ENCODE measurements at regions not wholly inside any gene's neighbourhood (a gene's known extent, or its start where the extent isn't known, plus 50 kb on each side); places are given as distances from the start of the nearest gene placed in this dataset.

DNA sequence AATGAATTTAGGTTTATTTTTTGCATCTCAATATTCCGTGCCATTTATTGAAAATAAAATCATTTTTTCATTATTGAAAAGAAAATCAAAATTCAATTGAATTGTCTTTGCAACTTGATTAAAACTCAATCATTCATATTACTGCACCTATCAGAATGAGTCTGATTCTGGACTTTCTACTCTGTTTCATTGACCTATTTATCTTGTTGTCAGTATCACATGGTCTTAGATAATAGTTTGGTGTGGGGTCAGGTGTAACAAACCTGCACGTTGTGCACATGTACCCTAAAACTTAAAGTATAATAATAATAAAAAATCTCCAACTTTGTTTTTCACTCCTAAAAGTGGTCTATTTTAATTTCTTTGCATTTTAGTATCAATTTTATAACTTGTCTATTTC lies 422.9 kb downstream of the RAD51AP2 start:
- Histone ChIP-seq H3K4me1 (ENCODE audit: control insufficient read depth in 1 of 2, insufficient read depth in 2 of 2, low read length in 2 of 2) (no peaks in the 10 kb centered on the region), H3K79me2 (ENCODE audit: insufficient read depth, low read length) (no peaks in the 10 kb centered on the region), H3K9me2 (ENCODE audit: insufficient read depth) (no peaks in the 10 kb centered on the region), H3K27ac (ENCODE audit: low read depth, low read length) (no peak overlapping the region), H3K4me2 (ENCODE audit: low read length) (no peak overlapping the region), H3K9ac (ENCODE audit: low read length) (no peak overlapping the region), H3K4me3 (replicated peaks in 1 of 2; ENCODE audit: low read depth in 1 of 2, low read length in 2 of 2) (no peak overlapping the region), H3K36me3 (ENCODE audit: control insufficient read depth in 1 of 2, insufficient read depth in 2 of 2, low read length in 2 of 2) (no peaks in the 10 kb centered on the region), H3K27me3 (ENCODE audit: insufficient read depth, low read length) (peaks cover 9% of the 10 kb centered on the region; the same call in 1 of the 2 replicates), H2AFZ (ENCODE audit: low read depth, low read length, poor library complexity, severe bottlenecking) (no peak overlapping the region), H4K20me1 (ENCODE audit: insufficient read depth) (no peaks in the 10 kb centered on the region), H3K9me3 (ENCODE audit: control insufficient read depth in 1 of 2, insufficient read depth in 1 of 2, low read depth in 1 of 2, low read length in 2 of 2) (no peaks in the 10 kb centered on the region)
- POLR2A ChIA-PET, result no interaction called here
- TF ChIP-seq, protein P1, sequence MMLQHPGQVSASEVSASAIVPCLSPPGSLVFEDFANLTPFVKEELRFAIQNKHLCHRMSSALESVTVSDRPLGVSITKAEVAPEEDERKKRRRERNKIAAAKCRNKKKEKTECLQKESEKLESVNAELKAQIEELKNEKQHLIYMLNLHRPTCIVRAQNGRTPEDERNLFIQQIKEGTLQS (IDR thresholded peaks at IDR 0.05), result no peak
- TF ChIP-seq POLR2A (IDR thresholded peaks at IDR 0.05; ENCODE audit: borderline replicate concordance, extremely low read depth, insufficient read depth, insufficient read length) (no peak), ZFX (IDR thresholded peaks at IDR 0.05) (no peak), ZNF274 (IDR thresholded peaks at IDR 0.05; ENCODE audit: low read depth, low read length) (no peak), POLR2AphosphoS5 (IDR thresholded peaks at IDR 0.05; ENCODE audit: low read depth, low read length) (no peak)
- intact Hi-C loops (cut with micrococcal nuclease), result no loop called here
- ATAC-seq, result no peak
- CTCF ChIA-PET, result no interaction called here
- no peak for DNase-seq (ENCODE audit: low read depth, low spot score)
- RAD21 ChIA-PET (ENCODE audit: low non-redundant PET in 1 of 2, low total read pairs in 2 of 2, uncharacterized antibody in 2 of 2, unreplicated experiment in 2 of 2), result no interaction called here
- BruUV-seq (replicated peaks), result no TSS peak

DNA sequence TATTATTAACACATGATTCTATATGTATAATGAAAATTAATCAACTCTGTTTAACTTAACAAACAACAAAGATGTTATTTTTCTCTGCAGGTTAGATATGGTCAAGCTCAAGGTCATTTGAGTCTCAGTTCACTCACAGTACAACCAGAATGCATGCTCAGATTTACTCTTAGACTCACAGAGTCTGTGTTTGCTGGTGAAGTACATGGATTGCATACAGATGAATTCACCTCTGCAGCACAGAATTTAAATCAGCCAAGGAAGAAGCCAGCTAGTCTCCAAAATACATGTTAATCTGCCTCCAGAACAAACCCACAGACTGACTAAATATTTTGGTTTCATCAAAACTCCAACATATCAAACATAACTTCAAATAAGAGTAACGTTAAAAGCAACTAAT lies 424.5 kb downstream of the RAD51AP2 start:
- H3K4me3 ChIP-seq (replicated peaks in 1 of 2; ENCODE audit: low read depth in 1 of 2, low read length in 2 of 2), result no peak overlapping the region
- peaks cover 9% of the 10 kb centered on the region; the same call in 1 of the 2 replicates for H3K27me3 ChIP-seq (ENCODE audit: insufficient read depth, low read length)
- ChIA-PET RAD21 (ENCODE audit: low non-redundant PET in 1 of 2, low total read pairs in 2 of 2, uncharacterized antibody in 2 of 2, unreplicated experiment in 2 of 2) (no interaction called here), POLR2A (no interaction called here), CTCF (no interaction called here)
- DNase-seq (ENCODE audit: low read depth, low spot score) (no peak), ATAC-seq (no peak)
- no peaks in the 10 kb centered on the region for H3K79me2 ChIP-seq (ENCODE audit: insufficient read depth, low read length)
- no peaks in the 10 kb centered on the region for H3K9me3 ChIP-seq (ENCODE audit: control insufficient read depth in 1 of 2, insufficient read depth in 1 of 2, low read depth in 1 of 2, low read length in 2 of 2)
- H3K9me2 ChIP-seq (ENCODE audit: insufficient read depth), result no peaks in the 10 kb centered on the region
- no peaks in the 10 kb centered on the region for H3K4me1 ChIP-seq (ENCODE audit: control insufficient read depth in 1 of 2, insufficient read depth in 2 of 2, low read length in 2 of 2)
- no peak overlapping the region for H2AFZ ChIP-seq (ENCODE audit: low read depth, low read length, poor library complexity, severe bottlenecking)
- no peak overlapping the region for H3K4me2 ChIP-seq (ENCODE audit: low read length)
- no TSS peak for BruUV-seq (replicated peaks)
- intact Hi-C loops (cut with micrococcal nuclease), result no loop called here
- H4K20me1 ChIP-seq (ENCODE audit: insufficient read depth), result no peaks in the 10 kb centered on the region
- no peaks in the 10 kb centered on the region for H3K36me3 ChIP-seq (ENCODE audit: control insufficient read depth in 1 of 2, insufficient read depth in 2 of 2, low read length in 2 of 2)
- H3K9ac ChIP-seq (ENCODE audit: low read length), result no peak overlapping the region
- H3K27ac ChIP-seq (ENCODE audit: low read depth, low read length), result no peak overlapping the region
- TF ChIP-seq FOSL1 (IDR thresholded peaks at IDR 0.05; ENCODE audit: low read depth) (no peak), YY1 (IDR thresholded peaks at IDR 0.05; ENCODE audit: extremely low read depth, insufficient replicate concordance, low read depth, low read length) (no peak), EGR1 (IDR thresholded peaks at IDR 0.05; ENCODE audit: low read depth) (no peak), TCF7L2 (IDR thresholded peaks at IDR 0.05; ENCODE audit: borderline replicate concordance, extremely low read depth, insufficient read depth, insufficient read length) (no peak), ZFX (IDR thresholded peaks at IDR 0.05) (no peak), POLR2A (IDR thresholded peaks at IDR 0.05; ENCODE audit: borderline replicate concordance, extremely low read depth, insufficient read depth, insufficient read length) (no peak)
- TF ChIP-seq, protein P2, sequence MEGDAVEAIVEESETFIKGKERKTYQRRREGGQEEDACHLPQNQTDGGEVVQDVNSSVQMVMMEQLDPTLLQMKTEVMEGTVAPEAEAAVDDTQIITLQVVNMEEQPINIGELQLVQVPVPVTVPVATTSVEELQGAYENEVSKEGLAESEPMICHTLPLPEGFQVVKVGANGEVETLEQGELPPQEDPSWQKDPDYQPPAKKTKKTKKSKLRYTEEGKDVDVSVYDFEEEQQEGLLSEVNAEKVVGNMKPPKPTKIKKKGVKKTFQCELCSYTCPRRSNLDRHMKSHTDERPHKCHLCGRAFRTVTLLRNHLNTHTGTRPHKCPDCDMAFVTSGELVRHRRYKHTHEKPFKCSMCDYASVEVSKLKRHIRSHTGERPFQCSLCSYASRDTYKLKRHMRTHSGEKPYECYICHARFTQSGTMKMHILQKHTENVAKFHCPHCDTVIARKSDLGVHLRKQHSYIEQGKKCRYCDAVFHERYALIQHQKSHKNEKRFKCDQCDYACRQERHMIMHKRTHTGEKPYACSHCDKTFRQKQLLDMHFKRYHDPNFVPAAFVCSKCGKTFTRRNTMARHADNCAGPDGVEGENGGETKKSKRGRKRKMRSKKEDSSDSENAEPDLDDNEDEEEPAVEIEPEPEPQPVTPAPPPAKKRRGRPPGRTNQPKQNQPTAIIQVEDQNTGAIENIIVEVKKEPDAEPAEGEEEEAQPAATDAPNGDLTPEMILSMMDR (IDR thresholded peaks at IDR 0.05 in 2 of 3, conservative IDR thresholded peaks at IDR 0.05 in 1 of 3; ENCODE audit: borderline replicate concordance in 1 of 3, insufficient read depth in 1 of 3, low read depth in 2 of 3, low read length in 2 of 3), result no peak
- TF ChIP-seq, protein P3, sequence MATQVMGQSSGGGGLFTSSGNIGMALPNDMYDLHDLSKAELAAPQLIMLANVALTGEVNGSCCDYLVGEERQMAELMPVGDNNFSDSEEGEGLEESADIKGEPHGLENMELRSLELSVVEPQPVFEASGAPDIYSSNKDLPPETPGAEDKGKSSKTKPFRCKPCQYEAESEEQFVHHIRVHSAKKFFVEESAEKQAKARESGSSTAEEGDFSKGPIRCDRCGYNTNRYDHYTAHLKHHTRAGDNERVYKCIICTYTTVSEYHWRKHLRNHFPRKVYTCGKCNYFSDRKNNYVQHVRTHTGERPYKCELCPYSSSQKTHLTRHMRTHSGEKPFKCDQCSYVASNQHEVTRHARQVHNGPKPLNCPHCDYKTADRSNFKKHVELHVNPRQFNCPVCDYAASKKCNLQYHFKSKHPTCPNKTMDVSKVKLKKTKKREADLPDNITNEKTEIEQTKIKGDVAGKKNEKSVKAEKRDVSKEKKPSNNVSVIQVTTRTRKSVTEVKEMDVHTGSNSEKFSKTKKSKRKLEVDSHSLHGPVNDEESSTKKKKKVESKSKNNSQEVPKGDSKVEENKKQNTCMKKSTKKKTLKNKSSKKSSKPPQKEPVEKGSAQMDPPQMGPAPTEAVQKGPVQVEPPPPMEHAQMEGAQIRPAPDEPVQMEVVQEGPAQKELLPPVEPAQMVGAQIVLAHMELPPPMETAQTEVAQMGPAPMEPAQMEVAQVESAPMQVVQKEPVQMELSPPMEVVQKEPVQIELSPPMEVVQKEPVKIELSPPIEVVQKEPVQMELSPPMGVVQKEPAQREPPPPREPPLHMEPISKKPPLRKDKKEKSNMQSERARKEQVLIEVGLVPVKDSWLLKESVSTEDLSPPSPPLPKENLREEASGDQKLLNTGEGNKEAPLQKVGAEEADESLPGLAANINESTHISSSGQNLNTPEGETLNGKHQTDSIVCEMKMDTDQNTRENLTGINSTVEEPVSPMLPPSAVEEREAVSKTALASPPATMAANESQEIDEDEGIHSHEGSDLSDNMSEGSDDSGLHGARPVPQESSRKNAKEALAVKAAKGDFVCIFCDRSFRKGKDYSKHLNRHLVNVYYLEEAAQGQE (IDR thresholded peaks at IDR 0.05; ENCODE audit: low read depth), result no peak
- TF ChIP-seq, protein P4, sequence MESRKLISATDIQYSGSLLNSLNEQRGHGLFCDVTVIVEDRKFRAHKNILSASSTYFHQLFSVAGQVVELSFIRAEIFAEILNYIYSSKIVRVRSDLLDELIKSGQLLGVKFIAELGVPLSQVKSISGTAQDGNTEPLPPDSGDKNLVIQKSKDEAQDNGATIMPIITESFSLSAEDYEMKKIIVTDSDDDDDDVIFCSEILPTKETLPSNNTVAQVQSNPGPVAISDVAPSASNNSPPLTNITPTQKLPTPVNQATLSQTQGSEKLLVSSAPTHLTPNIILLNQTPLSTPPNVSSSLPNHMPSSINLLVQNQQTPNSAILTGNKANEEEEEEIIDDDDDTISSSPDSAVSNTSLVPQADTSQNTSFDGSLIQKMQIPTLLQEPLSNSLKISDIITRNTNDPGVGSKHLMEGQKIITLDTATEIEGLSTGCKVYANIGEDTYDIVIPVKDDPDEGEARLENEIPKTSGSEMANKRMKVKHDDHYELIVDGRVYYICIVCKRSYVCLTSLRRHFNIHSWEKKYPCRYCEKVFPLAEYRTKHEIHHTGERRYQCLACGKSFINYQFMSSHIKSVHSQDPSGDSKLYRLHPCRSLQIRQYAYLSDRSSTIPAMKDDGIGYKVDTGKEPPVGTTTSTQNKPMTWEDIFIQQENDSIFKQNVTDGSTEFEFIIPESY (IDR thresholded peaks at IDR 0.05; ENCODE audit: extremely low read depth, insufficient replicate concordance, low read length), result no peak

All from HCT116 (cell line).